ENCODE measurements at regions not wholly inside any gene's neighbourhood (a gene's known extent, or its start where the extent isn't known, plus 50 kb on each side); places are given as distances from the start of the nearest gene placed in this dataset.

GRCh38 chr9:89663614-89663970 lies 58.8 kb downstream of the GADD45G start:
- DNase-seq = no peak
- H3K9me3 ChIP-seq = no peaks in the 10 kb centered on the region
- H3K9ac ChIP-seq (ENCODE audit: low read depth in 2 of 2, low read length in 2 of 2) = peak overlapping the region in 1 of 2 donors; percentile 6
- H3K36me3 ChIP-seq = no peaks in the 10 kb centered on the region
- intact Hi-C loops (cut with DNase I) = no loop called here
- H3K4me1 ChIP-seq = peaks cover 18% of the 10 kb centered on the region
- TF ChIP-seq CTCF (IDR thresholded peaks at IDR 0.05) = no peak
- no peaks in the 10 kb centered on the region for H3K27me3 ChIP-seq
- no peak overlapping the region for H3K4me3 ChIP-seq
- H3K27ac ChIP-seq = peak overlapping the region; percentile 61

- DNase-seq = no peak
- Histone ChIP-seq H3K27me3 (no peaks in the 10 kb centered on the region), H3K9me3 (no peaks in the 10 kb centered on the region), H3K27ac (peak overlapping the region; percentile 61), H3K4me3 (no peak overlapping the region), H3K9ac (ENCODE audit: low read depth in 2 of 2, low read length in 2 of 2) (no peak overlapping the region), H3K36me3 (no peaks in the 10 kb centered on the region), H3K4me1 (peaks cover 18% of the 10 kb centered on the region)
- intact Hi-C loops (cut with DNase I) = no loop called here
- TF ChIP-seq CTCF (IDR thresholded peaks at IDR 0.05) = no peak
Observed at GRCh38 chr9:89664010-89664409, 59.2 kb downstream of the GADD45G start.

- H3K9ac ChIP-seq (ENCODE audit: low read depth in 2 of 2, low read length in 2 of 2) = peak overlapping the region in 1 of 2 donors; percentile 8
- peaks cover 20% of the 10 kb centered on the region for H3K4me1 ChIP-seq
- no peaks in the 10 kb centered on the region for H3K9me3 ChIP-seq
- intact Hi-C loops (cut with DNase I) = no loop called here
- H3K4me3 ChIP-seq = no peak overlapping the region
- peak overlapping the region; percentile 61 for H3K27ac ChIP-seq
- DNase-seq = peak; percentile 89
- no peak for TF ChIP-seq CTCF (IDR thresholded peaks at IDR 0.05)
- no peaks in the 10 kb centered on the region for H3K36me3 ChIP-seq
- H3K27me3 ChIP-seq = no peaks in the 10 kb centered on the region
Observed at GRCh38 chr9:89664896-89665329, 60.1 kb downstream of the GADD45G start.

- intact Hi-C loops (cut with DNase I) = no loop called here
- Histone ChIP-seq H3K9me3 (no peaks in the 10 kb centered on the region), H3K36me3 (no peaks in the 10 kb centered on the region), H3K4me3 (no peak overlapping the region), H3K27ac (no peak overlapping the region), H3K4me1 (peaks cover 18% of the 10 kb centered on the region), H3K27me3 (no peaks in the 10 kb centered on the region), H3K9ac (ENCODE audit: low read depth in 2 of 2, low read length in 2 of 2) (no peak overlapping the region)
- no peak for TF ChIP-seq CTCF (IDR thresholded peaks at IDR 0.05)
- DNase-seq = no peak
Observed at GRCh38 chr9:89666364-89666763, 61.6 kb downstream of the GADD45G start.

GRCh38 chr9:89666950-89667349 lies 62.1 kb downstream of the GADD45G start:
- intact Hi-C loops (cut with DNase I) = no loop called here
- Histone ChIP-seq H3K27ac (peak overlapping the region; percentile 56), H3K9ac (ENCODE audit: low read depth in 2 of 2, low read length in 2 of 2) (no peak overlapping the region), H3K27me3 (no peaks in the 10 kb centered on the region), H3K4me1 (peaks cover 13% of the 10 kb centered on the region), H3K36me3 (no peaks in the 10 kb centered on the region), H3K4me3 (no peak overlapping the region), H3K9me3 (no peaks in the 10 kb centered on the region)
- TF ChIP-seq CTCF (IDR thresholded peaks at IDR 0.05) = no peak
- DNase-seq = no peak

GRCh38 chr9:89667726-89668125 lies 62.9 kb downstream of the GADD45G start:
- peak overlapping the region in 1 of 2 donors; percentile 4 for H3K9ac ChIP-seq (ENCODE audit: low read depth in 2 of 2, low read length in 2 of 2)
- H3K36me3 ChIP-seq = no peaks in the 10 kb centered on the region
- H3K27ac ChIP-seq = peak overlapping the region; percentile 56
- H3K27me3 ChIP-seq = no peaks in the 10 kb centered on the region
- H3K4me1 ChIP-seq = peaks cover 13% of the 10 kb centered on the region
- H3K4me3 ChIP-seq = no peak overlapping the region
- H3K9me3 ChIP-seq = no peaks in the 10 kb centered on the region
- intact Hi-C loops (cut with DNase I) = no loop called here
- no peak for TF ChIP-seq CTCF (IDR thresholded peaks at IDR 0.05)
- DNase-seq = peak; percentile 75

Measured in colonic mucosa (tissue), 4 donors.